ENCODE measurements at regions not wholly inside any gene's neighbourhood (a gene's known extent, or its start where the extent isn't known, plus 50 kb on each side); places are given as distances from the start of the nearest gene placed in this dataset.

- Histone ChIP-seq H3K4me2 (ENCODE audit: control insufficient read depth, insufficient read depth) (no peak overlapping the region), H3K79me2 (ENCODE audit: control insufficient read depth, insufficient read depth, low read length) (no peaks in the 10 kb centered on the region), H3K9ac (ENCODE audit: control insufficient read depth, insufficient read depth, low read length) (no peak overlapping the region), H4K20me1 (ENCODE audit: control insufficient read depth, insufficient read depth) (no peaks in the 10 kb centered on the region), H3K4me1 (ENCODE audit: control insufficient read depth, insufficient read depth, low read length) (no peaks in the 10 kb centered on the region), H3K27ac (ENCODE audit: control insufficient read depth, insufficient read depth) (no peak overlapping the region), H3K4me3 (no peak overlapping the region), H3K9me3 (replicated peaks; ENCODE audit: control insufficient read depth, insufficient read depth, low read length) (no peaks in the 10 kb centered on the region; the same call in 2 of the 3 replicates), H3K27me3 (replicated peaks in 1 of 2; ENCODE audit: control insufficient read depth in 2 of 2, insufficient read depth in 2 of 2, low read length in 1 of 2) (no peaks in the 10 kb centered on the region; a peak in 1 of 4 replicates), H3K36me3 (ENCODE audit: control insufficient read depth in 2 of 2, insufficient read depth in 2 of 2, low read length in 1 of 2) (no peaks in the 10 kb centered on the region), H2AFZ (ENCODE audit: control insufficient read depth, low read depth, low read length) (no peak overlapping the region)
- SMC1A ChIA-PET (ENCODE audit: uncharacterized antibody, unreplicated experiment), result no interaction called here
- no peak for TF ChIP-seq RB1 (IDR thresholded peaks at IDR 0.05; ENCODE audit: borderline replicate concordance)
- TF ChIP-seq, protein P1, sequence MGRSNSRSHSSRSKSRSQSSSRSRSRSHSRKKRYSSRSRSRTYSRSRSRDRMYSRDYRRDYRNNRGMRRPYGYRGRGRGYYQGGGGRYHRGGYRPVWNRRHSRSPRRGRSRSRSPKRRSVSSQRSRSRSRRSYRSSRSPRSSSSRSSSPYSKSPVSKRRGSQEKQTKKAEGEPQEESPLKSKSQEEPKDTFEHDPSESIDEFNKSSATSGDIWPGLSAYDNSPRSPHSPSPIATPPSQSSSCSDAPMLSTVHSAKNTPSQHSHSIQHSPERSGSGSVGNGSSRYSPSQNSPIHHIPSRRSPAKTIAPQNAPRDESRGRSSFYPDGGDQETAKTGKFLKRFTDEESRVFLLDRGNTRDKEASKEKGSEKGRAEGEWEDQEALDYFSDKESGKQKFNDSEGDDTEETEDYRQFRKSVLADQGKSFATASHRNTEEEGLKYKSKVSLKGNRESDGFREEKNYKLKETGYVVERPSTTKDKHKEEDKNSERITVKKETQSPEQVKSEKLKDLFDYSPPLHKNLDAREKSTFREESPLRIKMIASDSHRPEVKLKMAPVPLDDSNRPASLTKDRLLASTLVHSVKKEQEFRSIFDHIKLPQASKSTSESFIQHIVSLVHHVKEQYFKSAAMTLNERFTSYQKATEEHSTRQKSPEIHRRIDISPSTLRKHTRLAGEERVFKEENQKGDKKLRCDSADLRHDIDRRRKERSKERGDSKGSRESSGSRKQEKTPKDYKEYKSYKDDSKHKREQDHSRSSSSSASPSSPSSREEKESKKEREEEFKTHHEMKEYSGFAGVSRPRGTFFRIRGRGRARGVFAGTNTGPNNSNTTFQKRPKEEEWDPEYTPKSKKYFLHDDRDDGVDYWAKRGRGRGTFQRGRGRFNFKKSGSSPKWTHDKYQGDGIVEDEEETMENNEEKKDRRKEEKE (IDR thresholded peaks at IDR 0.05), result no peak
- 0 out of 2 replicates have a peak, but pooled peaks have one; percentile 25 for TF ChIP-seq CBX5 (IDR thresholded peaks at IDR 0.05; ENCODE audit: low read depth)
- DNase-seq (ENCODE audit: low read depth, low spot score), result no peak
- ATAC-seq, result no peak
- RAD21 ChIA-PET (ENCODE audit: unreplicated experiment), result no interaction called here
- POLR2A ChIA-PET, result no interaction called here
- in situ Hi-C loops (cut with MboI) (no loop called here), intact Hi-C loops (cut with micrococcal nuclease; ENCODE audit: unreplicated experiment) (no loop called here)
- CTCF ChIA-PET, result no interaction called here
- no peak for FAIRE-seq
- WGBS (ENCODE audit: insufficient coverage, insufficient replicate concordance, low lambda C conversion rate, missing lambda C conversion rate), result 14% methylated on average over 2 of the region's 2 CpGs
- no TSS peak for BruUV-seq (replicated peaks)
Observed at GRCh38 chr10:27392606-27393005, 111.5 kb upstream of the RAB18 start.

DNA sequence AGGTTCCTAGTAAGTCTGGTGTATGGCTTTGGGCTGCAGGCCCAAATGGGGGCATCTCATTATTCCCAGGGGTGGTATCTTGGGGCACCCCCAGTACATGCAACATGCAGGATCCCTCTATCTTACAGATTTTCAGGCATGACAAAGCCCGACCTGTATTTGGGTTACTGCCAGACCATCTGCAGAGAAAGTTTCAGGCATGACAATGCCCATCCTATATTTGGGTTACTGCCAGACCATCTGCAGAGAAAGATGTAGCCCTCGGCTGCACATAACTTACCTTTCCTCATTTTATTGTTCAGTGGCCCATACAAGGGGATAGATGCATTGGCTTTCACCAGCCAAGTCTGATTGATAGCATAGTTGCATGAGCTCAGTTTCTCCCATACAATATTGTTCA lies 112.2 kb upstream of the RAB18 start:
- Histone ChIP-seq H3K4me1 (ENCODE audit: control insufficient read depth, insufficient read depth, low read length) (no peaks in the 10 kb centered on the region), H3K27me3 (replicated peaks in 1 of 2; ENCODE audit: control insufficient read depth in 2 of 2, insufficient read depth in 2 of 2, low read length in 1 of 2) (no peaks in the 10 kb centered on the region; a peak in 1 of 4 replicates), H3K9me3 (replicated peaks; ENCODE audit: control insufficient read depth, insufficient read depth, low read length) (no peaks in the 10 kb centered on the region; the same call in 2 of the 3 replicates), H3K79me2 (ENCODE audit: control insufficient read depth, insufficient read depth, low read length) (no peaks in the 10 kb centered on the region), H3K4me3 (no peak overlapping the region), H3K9ac (ENCODE audit: control insufficient read depth, insufficient read depth, low read length) (no peak overlapping the region), H3K36me3 (ENCODE audit: control insufficient read depth in 2 of 2, insufficient read depth in 2 of 2, low read length in 1 of 2) (no peaks in the 10 kb centered on the region), H4K20me1 (ENCODE audit: control insufficient read depth, insufficient read depth) (no peaks in the 10 kb centered on the region), H3K4me2 (ENCODE audit: control insufficient read depth, insufficient read depth) (no peak overlapping the region), H2AFZ (ENCODE audit: control insufficient read depth, low read depth, low read length) (no peak overlapping the region), H3K27ac (ENCODE audit: control insufficient read depth, insufficient read depth) (no peak overlapping the region)
- ATAC-seq (no peak), DNase-seq (ENCODE audit: low read depth, low spot score) (no peak), FAIRE-seq (no peak)
- RAD21 ChIA-PET (ENCODE audit: unreplicated experiment), result no interaction called here
- intact Hi-C loops (cut with micrococcal nuclease; ENCODE audit: unreplicated experiment) (no loop called here), in situ Hi-C loops (cut with MboI) (no loop called here)
- SMC1A ChIA-PET (ENCODE audit: uncharacterized antibody, unreplicated experiment), result no interaction called here
- WGBS (ENCODE audit: insufficient coverage, insufficient replicate concordance, low lambda C conversion rate, missing lambda C conversion rate), result 24% methylated on average over 2 of the region's 2 CpGs
- BruUV-seq (replicated peaks), result no TSS peak
- TF ChIP-seq KAT2A (conservative IDR thresholded peaks at IDR 0.05; ENCODE audit: control insufficient read depth, low read depth, low read length) (no peak), CEBPB (IDR thresholded peaks at IDR 0.05; ENCODE audit: borderline replicate concordance in 1 of 2, low read depth in 2 of 2, low read length in 2 of 2) (no peak), CHD2 (IDR thresholded peaks at IDR 0.05; ENCODE audit: borderline replicate concordance, low read depth, low read length) (no peak), ETV6 (conservative IDR thresholded peaks at IDR 0.05 in 1 of 2, IDR thresholded peaks at IDR 0.05 in 1 of 2; ENCODE audit: borderline replicate concordance in 1 of 2, low read depth in 1 of 2) (no peak), CBX5 (IDR thresholded peaks at IDR 0.05; ENCODE audit: low read depth) (no peak)
- CTCF ChIA-PET, result no interaction called here
- POLR2A ChIA-PET, result no interaction called here
